WTC11 (cell line): ENCODE measurements at regions not wholly inside any gene's neighbourhood (a gene's known extent, or its start where the extent isn't known, plus 50 kb on each side); places are given as distances from the start of the nearest gene placed in this dataset.

ENCODE experiments used
- ATAC-seq: fragments of 200-7000 bp; cut with Tn5 transposase; 2 replicates; pipeline ENCODE4 v1.10.0; 2021; ENCODE audit warnings: mild to moderate bottlenecking, moderate library complexity
- CTCF ChIA-PET: fragments of 300-600 bp; sonication (Branson Sonifier 250); formaldehyde crosslinking; loops from one replicate; lab custom pipeline; 2021; ENCODE audit warnings: antibody characterized with exemption; lab: Charles Lee
- POLR2A ChIA-PET: fragments of 350-600 bp; sonication (Branson Sonifier 250); formaldehyde crosslinking; loops from one replicate; lab custom pipeline; 2021; ENCODE audit warnings: antibody characterized with exemption; lab: Charles Lee
- DNase-seq: peaks from one replicate; pipeline ENCODE4 v3.0.0; 2021; ENCODE audit warnings: low spot score
- H3K27ac Mint-ChIP-seq: 2 replicates; pipeline ENCODE4 v1.8.0; 2021; ENCODE audit warnings: mixed read lengths
- H3K27me3 Mint-ChIP-seq: 2 replicates; pipeline ENCODE4 v1.8.0; 2021; ENCODE audit warnings: low read depth, mild to moderate bottlenecking, moderate library complexity, mixed read lengths
- H3K36me3 Mint-ChIP-seq: 2 replicates; pipeline ENCODE4 v1.8.0; 2021; ENCODE audit warnings: mixed read lengths
- H3K4me1 Mint-ChIP-seq: 2 replicates; pipeline ENCODE4 v1.8.0; 2022; ENCODE audit warnings: mixed read lengths
- H3K4me3 Mint-ChIP-seq: 2 replicates; pipeline ENCODE4 v1.8.0; 2021; ENCODE audit warnings: mild to moderate bottlenecking, moderate library complexity, mixed read lengths
- H3K9me3 Mint-ChIP-seq: 2 replicates; pipeline ENCODE4 v1.8.0; 2021; ENCODE audit warnings: mixed read lengths
- CBFB ChIP-seq: sonication (generic); formaldehyde crosslinking; IDR thresholded peaks from 2 replicates; pipeline ENCODE4 v1.8.1; 2022; ENCODE audit warnings: mild to moderate bottlenecking, low read depth, missing genetic modification reagents
- CREM ChIP-seq: sonication (generic); formaldehyde crosslinking; IDR thresholded peaks from 2 replicates; pipeline ENCODE4 v1.8.1; 2022; ENCODE audit warnings: mild to moderate bottlenecking, missing genetic modification reagents, moderate library complexity
- CTCF ChIP-seq: fragments of 200-600 bp; IDR thresholded peaks from 2 replicates; pipeline ENCODE4 v1.8.0; 2022; ENCODE audit warnings: antibody characterized with exemption
- E2F4 ChIP-seq: sonication (generic); formaldehyde crosslinking; IDR thresholded peaks from 2 replicates; pipeline ENCODE4 v1.8.1; 2022; ENCODE audit warnings: low read depth, mild to moderate bottlenecking, moderate library complexity, missing genetic modification reagents, borderline replicate concordance
- E2F5 ChIP-seq: sonication (generic); formaldehyde crosslinking; IDR thresholded peaks from 2 replicates; pipeline ENCODE4 v1.8.1; 2022; ENCODE audit warnings: mild to moderate bottlenecking, moderate library complexity, missing genetic modification reagents
- ESRRA ChIP-seq: sonication (generic); formaldehyde crosslinking; IDR thresholded peaks from 2 replicates; pipeline ENCODE4 v1.8.1; 2022; ENCODE audit warnings: mild to moderate bottlenecking, missing genetic modification reagents, borderline replicate concordance
- FOXP1 ChIP-seq: sonication (generic); formaldehyde crosslinking; IDR thresholded peaks from 2 replicates; pipeline ENCODE4 v1.8.0; 2022; ENCODE audit warnings: missing genetic modification reagents, mild to moderate bottlenecking, moderate library complexity, borderline replicate concordance
- JUN ChIP-seq: sonication (generic); formaldehyde crosslinking; IDR thresholded peaks from 2 replicates; pipeline ENCODE4 v1.8.0; 2023; ENCODE audit warnings: mild to moderate bottlenecking, missing genetic modification reagents
- NFATC4 ChIP-seq: fragments of 250-450 bp; sonication (Bioruptor Pico); IDR thresholded peaks from 2 replicates; pipeline ENCODE4 v1.9.0; 2021; ENCODE audit warnings: mild to moderate bottlenecking
- NFE2L1 ChIP-seq: sonication (generic); formaldehyde crosslinking; IDR thresholded peaks from 2 replicates; pipeline ENCODE4 v1.8.1; 2023; ENCODE audit warnings: missing genetic modification reagents
- NR2C2 ChIP-seq: sonication (generic); formaldehyde crosslinking; IDR thresholded peaks from 2 replicates; pipeline ENCODE4 v1.8.0; 2022; ENCODE audit warnings: mild to moderate bottlenecking, missing genetic modification reagents
- TEAD4 ChIP-seq: sonication (generic); formaldehyde crosslinking; IDR thresholded peaks from 2 replicates; pipeline ENCODE4 v1.8.0; 2022; ENCODE audit warnings: mild to moderate bottlenecking, missing genetic modification reagents
- ZBTB21 ChIP-seq: sonication (generic); formaldehyde crosslinking; IDR thresholded peaks from 2 replicates; pipeline ENCODE4 v1.8.1; 2023; ENCODE audit warnings: mild to moderate bottlenecking, missing genetic modification reagents, borderline replicate concordance
- ZMAT4 ChIP-seq: fragments of 250-450 bp; sonication (Bioruptor Pico); IDR thresholded peaks from 2 replicates; pipeline ENCODE4 v1.9.0; 2021; ENCODE audit warnings: mild to moderate bottlenecking
- ZNF232 ChIP-seq: sonication (generic); formaldehyde crosslinking; IDR thresholded peaks from 2 replicates; pipeline ENCODE4 v1.8.0; 2022; ENCODE audit warnings: mild to moderate bottlenecking, missing genetic modification reagents
- ZNF263 ChIP-seq: sonication (generic); formaldehyde crosslinking; IDR thresholded peaks from 2 replicates; pipeline ENCODE4 v1.8.1; 2022; ENCODE audit warnings: low read depth, mild to moderate bottlenecking, moderate library complexity, missing genetic modification reagents
- ZNF317 ChIP-seq: sonication (generic); formaldehyde crosslinking; IDR thresholded peaks from 2 replicates; pipeline ENCODE4 v1.8.1; 2023; ENCODE audit warnings: low read depth, mild to moderate bottlenecking, moderate library complexity, missing genetic modification reagents, borderline replicate concordance

GRCh38 chr9:85260275-85260845, 481.4 kb downstream of the AGTPBP1 start:
- H3K27me3 Mint-ChIP-seq = no peaks in the 10 kb centered on the region
- DNase-seq (no peak), ATAC-seq (no peak)
- no peak overlapping the region for H3K27ac Mint-ChIP-seq
- POLR2A ChIA-PET = no interaction called here
- H3K4me1 Mint-ChIP-seq = peaks cover 5% of the 10 kb centered on the region
- H3K9me3 Mint-ChIP-seq = peaks cover 1% of the 10 kb centered on the region
- no peaks in the 10 kb centered on the region for H3K36me3 Mint-ChIP-seq
- CTCF ChIA-PET = interaction anchor here (0.6 to 1.5 kb wide), 4 partner anchors 153 to 1686 kb away, joined by 3 to 5 read pairs (median 3); no protein-coding TSS in a partner anchor
- H3K4me3 Mint-ChIP-seq = no peak overlapping the region
- TF ChIP-seq ZMAT4 (CRISPR knock-in tag) (no peak), ESRRA (no peak), NR2C2 (CRISPR knock-in tag) (no peak), ZNF263 (CRISPR knock-in tag) (no peak), ZNF232 (CRISPR knock-in tag) (no peak), JUN (CRISPR knock-in tag) (no peak), CBFB (no peak), E2F4 (CRISPR knock-in tag) (no peak), NFE2L1 (CRISPR knock-in tag) (no peak)

- DNase-seq (peak; percentile 75), ATAC-seq (peak; percentile 100)
- Mint-ChIP-seq H3K27me3 (no peaks in the 10 kb centered on the region), H3K27ac (no peak overlapping the region), H3K9me3 (peaks cover 5% of the 10 kb centered on the region), H3K4me1 (peaks cover 5% of the 10 kb centered on the region), H3K4me3 (no peak overlapping the region), H3K36me3 (no peaks in the 10 kb centered on the region)
- ChIA-PET POLR2A (interaction anchor here (0.6 kb wide), 1 partner anchor 126 kb away, joined by 8 read pairs; no protein-coding TSS in a partner anchor), CTCF (interaction anchor here (0.6 to 2.3 kb wide), 34 partner anchors 9 to 873 kb away, joined by 3 to 23 read pairs (median 4); no protein-coding TSS in a partner anchor)
- TF ChIP-seq NR2C2 (CRISPR knock-in tag) = no peak
- TF ChIP-seq E2F5 (CRISPR knock-in tag) = no peak
- TF ChIP-seq FOXP1 (CRISPR knock-in tag) = no peak
- TF ChIP-seq ZBTB21 (CRISPR knock-in tag) = 0 out of 2 replicates have a peak, but pooled peaks have one; percentile 29
- peak; percentile 61 for TF ChIP-seq CTCF
Measured at GRCh38 chr9:85258823-85259370, 482.9 kb downstream of the AGTPBP1 start.

- ChIA-PET POLR2A (interaction anchor here (0.6 kb wide), 1 partner anchor 125 kb away, joined by 8 read pairs; no protein-coding TSS in a partner anchor), CTCF (interaction anchor here (0.6 to 2.3 kb wide), 29 partner anchors 10 to 873 kb away, joined by 3 to 23 read pairs (median 5); no protein-coding TSS in a partner anchor)
- H3K4me1 Mint-ChIP-seq = peaks cover 5% of the 10 kb centered on the region
- H3K4me3 Mint-ChIP-seq = no peak overlapping the region
- H3K9me3 Mint-ChIP-seq = peaks cover 5% of the 10 kb centered on the region
- no peaks in the 10 kb centered on the region for H3K36me3 Mint-ChIP-seq
- DNase-seq (no peak), ATAC-seq (no peak)
- H3K27ac Mint-ChIP-seq = no peak overlapping the region
- H3K27me3 Mint-ChIP-seq = no peaks in the 10 kb centered on the region
- TF ChIP-seq CBFB (no peak), TEAD4 (no peak), CREM (no peak), ZNF317 (CRISPR knock-in tag) (no peak), NFATC4 (CRISPR knock-in tag) (no peak), ESRRA (no peak), ZNF232 (CRISPR knock-in tag) (no peak)
Measured at GRCh38 chr9:85258236-85258635, 483.5 kb downstream of the AGTPBP1 start.
